ENCODE measurements at regions not wholly inside any gene's neighbourhood (a gene's known extent, or its start where the extent isn't known, plus 50 kb on each side); places are given as distances from the start of the nearest gene placed in this dataset.

GRCh38 chr1:90411185-90411584 lies 305.9 kb downstream of the BARHL2 start:
- Histone ChIP-seq H3K27me3 (no peaks in the 10 kb centered on the region), H3K36me3 (no peaks in the 10 kb centered on the region), H3K9me3 (peaks cover 0 to 1% of the 10 kb centered on the region in 2 donors), H3K4me1 (no peaks in the 10 kb centered on the region), H3K27ac (no peak overlapping the region), H3K4me3 (no peak overlapping the region)
- intact Hi-C loops (cut with DNase I), result no loop called here
- DNase-seq (no peak), ATAC-seq (no peak)
- no peak for TF ChIP-seq CTCF (IDR thresholded peaks at IDR 0.05)

DNA sequence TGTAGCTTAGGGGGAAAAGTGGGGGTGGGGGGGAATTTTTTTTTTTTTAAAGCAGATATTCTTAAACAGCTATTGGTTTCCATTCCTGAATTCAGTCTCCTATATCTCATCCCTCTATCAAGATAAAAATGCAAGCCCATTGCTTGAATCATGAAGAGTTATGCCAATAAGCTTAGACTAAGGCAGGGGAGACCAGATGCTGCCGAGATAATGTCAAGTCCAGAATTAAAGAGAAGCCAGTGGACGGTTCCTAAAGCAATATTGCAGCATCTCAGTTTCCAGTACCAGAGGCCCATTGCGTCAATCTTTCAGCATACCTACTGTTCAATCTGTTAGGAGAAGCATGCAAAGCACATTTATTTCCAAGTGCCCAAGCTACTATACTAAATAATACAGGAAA lies 309.4 kb downstream of the BARHL2 start:
- intact Hi-C loops (cut with DNase I), result no loop called here
- no peak for DNase-seq
- H3K9me3 ChIP-seq, result no peaks in the 10 kb centered on the region
- H3K27ac ChIP-seq, result no peak overlapping the region
- ATAC-seq, result no peak
- TF ChIP-seq CTCF (IDR thresholded peaks at IDR 0.05), result no peak
- no peaks in the 10 kb centered on the region for H3K4me1 ChIP-seq
- H3K27me3 ChIP-seq, result no peaks in the 10 kb centered on the region
- no peak overlapping the region for H3K4me3 ChIP-seq
- H3K36me3 ChIP-seq, result no peaks in the 10 kb centered on the region

GRCh38 chr1:90405726-90406125 lies 311.4 kb downstream of the BARHL2 start:
- ATAC-seq (no peak), DNase-seq (no peak)
- no peak for TF ChIP-seq CTCF (IDR thresholded peaks at IDR 0.05)
- Histone ChIP-seq H3K27me3 (no peaks in the 10 kb centered on the region), H3K4me3 (no peak overlapping the region), H3K27ac (no peak overlapping the region), H3K9me3 (no peaks in the 10 kb centered on the region), H3K36me3 (no peaks in the 10 kb centered on the region), H3K4me1 (no peaks in the 10 kb centered on the region)
- intact Hi-C loops (cut with DNase I), result no loop called here

GRCh38 chr1:90402893-90403849 lies 313.9 kb downstream of the BARHL2 start:
- H3K27me3 ChIP-seq, result no peaks in the 10 kb centered on the region
- ATAC-seq, result peak; percentile 94
- H3K36me3 ChIP-seq, result no peaks in the 10 kb centered on the region
- DNase-seq, result peak in 2 of 4 donors; percentile 2 to 40
- TF ChIP-seq CTCF (IDR thresholded peaks at IDR 0.05), result no peak
- intact Hi-C loops (cut with DNase I), result no loop called here
- H3K4me1 ChIP-seq, result no peaks in the 10 kb centered on the region
- no peaks in the 10 kb centered on the region for H3K9me3 ChIP-seq
- H3K27ac ChIP-seq, result no peak overlapping the region
- H3K4me3 ChIP-seq, result no peak overlapping the region

- no peak for TF ChIP-seq CTCF (IDR thresholded peaks at IDR 0.05)
- ATAC-seq (no peak), DNase-seq (no peak)
- intact Hi-C loops (cut with DNase I), result no loop called here
- H3K4me1 ChIP-seq, result no peaks in the 10 kb centered on the region
- no peaks in the 10 kb centered on the region for H3K27me3 ChIP-seq
- H3K27ac ChIP-seq, result no peak overlapping the region
- no peak overlapping the region for H3K4me3 ChIP-seq
- H3K9me3 ChIP-seq, result no peaks in the 10 kb centered on the region
- H3K36me3 ChIP-seq, result no peaks in the 10 kb centered on the region
These were observed 317.0 kb downstream of the BARHL2 start for GRCh38 chr1:90400131-90400530.

All from left lung (tissue), 4 donors.